Sigmoid colon (tissue), 3 donors: ENCODE measurements at regions not wholly inside any gene's neighbourhood (a gene's known extent, or its start where the extent isn't known, plus 50 kb on each side); places are given as distances from the start of the nearest gene placed in this dataset.

Experiments used
- CTCF ChIP-seq, 4 experiments: fragments of 450-650 bp in 3 of 4; fragments of 200-600 bp in 1 of 4; IDR thresholded peaks; one replicate each; pipeline ENCODE4 v1.5.1; 2016 to 2019; ENCODE audit warnings: antibody characterized with exemption in 4 of 4, mild to moderate bottlenecking in 3 of 4, moderate library complexity in 2 of 4
- POLR2A ChIP-seq, 2 donors: fragments of 450-650 bp; IDR thresholded peaks; one replicate each; pipeline ENCODE4 v1.6.1; 2016; ENCODE audit warnings: antibody characterized with exemption in 2 of 2, mild to moderate bottlenecking in 2 of 2, moderate library complexity in 2 of 2

- TF ChIP-seq POLR2A (IDR thresholded peaks at IDR 0.05) (no peak), CTCF (IDR thresholded peaks at IDR 0.05) (no peak)
These were observed 434.9 kb upstream of the SULF2 start for GRCh38 chr20:48220033-48220633.
